Ovary (tissue), 3 donors: ENCODE measurements at regions not wholly inside any gene's neighbourhood (a gene's known extent, or its start where the extent isn't known, plus 50 kb on each side); places are given as distances from the start of the nearest gene placed in this dataset.

ENCODE experiments used
- CTCF ChIP-seq, 3 donors: fragments of 450-650 bp in 2 of 3; fragments of 200-600 bp in 1 of 3; IDR thresholded peaks; one replicate each; pipeline versions ENCODE4 v1.5.1 to v1.8.0; 2016 to 2022; ENCODE audit warnings: antibody characterized with exemption in 3 of 3, mild to moderate bottlenecking in 1 of 3
- POLR2A ChIP-seq: fragments of 450-650 bp; IDR thresholded peaks from one replicate; pipeline ENCODE4 v1.6.1; 2017; ENCODE audit warnings: antibody characterized with exemption, mild to moderate bottlenecking, moderate library complexity
- donor health status: DM: no; HTN: no; CAD: no.

GRCh38 chr16:5756969-5757368, 659.4 kb upstream of the EEF2KMT start:
- TF ChIP-seq CTCF (IDR thresholded peaks at IDR 0.05) (no peak), POLR2A (no peak)
